Thyroid gland (tissue), 4 donors: ENCODE measurements at regions not wholly inside any gene's neighbourhood (a gene's known extent, or its start where the extent isn't known, plus 50 kb on each side); places are given as distances from the start of the nearest gene placed in this dataset.

Experiments
- CTCF ChIP-seq, 6 experiments: fragments of 200-600 bp in 3 of 6; fragments of 450-650 bp in 3 of 6; sonication (generic) in 3 of 6; IDR thresholded peaks; one replicate each; pipeline ENCODE4 v1.5.1; 2016 to 2019; ENCODE audit warnings: antibody characterized with exemption in 6 of 6, mild to moderate bottlenecking in 2 of 6, inconsistent platforms in 1 of 6, moderate library complexity in 1 of 6
- POLR2A ChIP-seq, 2 donors: fragments of 450-650 bp; IDR thresholded peaks; one replicate each; pipeline ENCODE4 v1.6.1; 2017; ENCODE audit warnings: antibody characterized with exemption in 2 of 2, mild to moderate bottlenecking in 2 of 2, moderate library complexity in 1 of 2

- TF ChIP-seq POLR2A (IDR thresholded peaks at IDR 0.05) (no peak), CTCF (IDR thresholded peaks at IDR 0.05) (no peak)
Measured at GRCh38 chr15:94791510-94791909, 560.1 kb downstream of the MCTP2 start.
